GM21381 (cell line): ENCODE measurements at regions not wholly inside any gene's neighbourhood (a gene's known extent, or its start where the extent isn't known, plus 50 kb on each side); places are given as distances from the start of the nearest gene placed in this dataset.
"Not testable (repeated sequence)": the region's sequence is repeated elsewhere in the genome, so short reads cannot be mapped to it uniquely, and the experiment has no call there.

Source experiments
- ATAC-seq: cut with Tn5 transposase; IDR thresholded peaks from one replicate; pipeline ENCODE4 v1.9.1; 2021; ENCODE audit warnings: mild to moderate bottlenecking, moderate library complexity; ENCODE audit not compliant: unreplicated experiment

DNA sequence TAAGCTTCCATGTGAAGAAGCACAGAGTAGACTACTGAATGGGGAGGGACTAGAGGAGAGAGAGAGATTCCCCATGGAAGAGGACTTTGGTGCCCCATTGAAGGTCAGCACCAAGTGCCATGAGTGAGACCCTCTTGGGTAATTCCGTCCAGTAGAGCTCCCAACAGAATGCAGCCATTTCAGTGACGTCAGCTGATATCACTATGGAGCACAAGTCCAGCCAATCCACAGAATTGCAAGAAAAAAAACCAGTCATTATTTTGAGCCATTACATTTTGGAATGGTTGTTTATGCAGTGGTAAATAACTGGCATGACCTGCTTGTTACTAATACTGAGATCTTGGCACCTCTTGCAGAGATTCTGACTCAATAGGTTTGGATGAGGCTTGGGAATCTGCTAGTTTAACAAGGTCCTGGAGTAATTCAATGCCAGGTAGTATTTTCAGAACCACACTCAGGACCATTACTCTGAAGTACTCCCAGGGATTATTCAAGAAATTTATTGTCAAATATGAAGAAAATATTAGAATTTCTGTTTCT, 52.6 kb upstream of the SP8 start:
- no peak for ATAC-seq

- ATAC-seq = no peak
Measured at GRCh38 chr7:20839987-20840386, 53.3 kb upstream of the SP8 start.

GRCh38 chr7:20846791-20847190, 60.1 kb upstream of the SP8 start:
- no peak for ATAC-seq

DNA sequence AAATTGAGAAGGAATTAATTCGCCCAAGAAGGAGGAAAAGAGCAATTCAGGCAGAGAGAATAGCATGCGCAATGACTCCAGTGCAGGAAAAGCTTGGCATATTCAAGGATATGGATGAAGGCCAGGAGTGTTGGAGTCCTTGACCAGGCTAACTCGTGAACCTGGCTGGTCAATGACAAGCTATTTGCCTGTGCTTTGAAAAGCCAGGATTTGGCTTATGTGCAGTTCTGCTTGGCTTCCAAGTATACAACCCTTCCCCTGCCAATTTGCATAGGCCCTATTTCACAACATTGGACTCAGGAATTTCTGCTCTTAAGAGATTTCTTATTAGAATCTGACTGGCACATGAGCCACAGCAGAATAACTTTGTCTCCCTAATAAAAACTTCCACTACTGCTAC, 72.3 kb upstream of the SP8 start:
- no peak for ATAC-seq

GRCh38 chr7:20861468-20861867, 74.8 kb upstream of the SP8 start:
- no peak for ATAC-seq

GRCh38 chr7:20862554-20862953, 75.9 kb upstream of the SP8 start:
- no peak for ATAC-seq

- ATAC-seq = no peak
Measured at GRCh38 chr7:20864221-20864620, 77.5 kb upstream of the SP8 start.

- no peak for ATAC-seq
Measured at GRCh38 chr7:20865684-20866083, 79.0 kb upstream of the SP8 start.

GRCh38 chr7:20870977-20871376, 84.3 kb upstream of the SP8 start:
- ATAC-seq = no peak

DNA sequence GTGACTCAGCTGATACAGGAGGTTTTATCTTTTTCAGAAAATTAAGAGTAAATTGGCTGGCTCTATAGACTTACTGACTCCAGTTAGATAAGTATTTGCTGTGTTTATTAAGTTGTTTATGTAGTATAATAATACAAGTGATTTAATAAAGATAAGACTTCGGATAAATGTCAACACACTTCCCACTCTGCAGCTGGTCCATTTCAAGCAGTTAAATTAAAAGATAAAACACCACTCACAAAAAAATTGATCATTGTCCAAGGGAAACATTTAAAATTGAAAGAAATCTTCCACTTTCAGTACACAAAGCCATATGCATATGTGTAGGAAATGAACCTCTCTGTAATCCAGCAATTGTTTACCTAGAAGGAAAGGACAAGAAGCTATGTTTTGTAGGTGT, 106.1 kb upstream of the SP8 start:
- no peak for ATAC-seq

GRCh38 chr7:20894806-20895205, 108.1 kb upstream of the SP8 start:
- no peak for ATAC-seq

GRCh38 chr7:20895563-20895962, 108.9 kb upstream of the SP8 start:
- no peak for ATAC-seq

- no peak for ATAC-seq
Measured at GRCh38 chr7:20896996-20897395, 110.3 kb upstream of the SP8 start.

GRCh38 chr7:20906801-20907453, 120.2 kb upstream of the SP8 start:
- ATAC-seq = no peak

GRCh38 chr7:20911081-20911480, 124.4 kb upstream of the SP8 start:
- no peak for ATAC-seq

DNA sequence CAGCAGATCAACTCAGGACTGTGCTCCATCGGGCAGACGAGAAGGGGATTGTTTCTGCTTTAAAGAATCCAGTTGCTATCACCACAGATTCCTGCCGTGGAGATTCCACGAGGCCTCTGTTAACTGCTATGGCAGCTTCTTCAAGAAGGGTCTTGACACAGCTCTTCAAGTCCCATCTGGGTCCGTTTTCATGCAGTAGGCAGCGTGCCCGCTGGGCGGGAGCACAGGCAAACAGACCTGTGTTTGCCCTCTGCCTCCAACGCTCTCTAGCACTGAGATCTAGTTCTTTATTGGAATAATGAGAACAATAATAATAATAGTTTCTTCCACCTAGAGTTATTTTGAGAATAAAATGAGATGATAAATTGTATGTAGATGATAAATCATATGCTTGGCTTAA, 127.2 kb upstream of the SP8 start:
- ATAC-seq = no peak

DNA sequence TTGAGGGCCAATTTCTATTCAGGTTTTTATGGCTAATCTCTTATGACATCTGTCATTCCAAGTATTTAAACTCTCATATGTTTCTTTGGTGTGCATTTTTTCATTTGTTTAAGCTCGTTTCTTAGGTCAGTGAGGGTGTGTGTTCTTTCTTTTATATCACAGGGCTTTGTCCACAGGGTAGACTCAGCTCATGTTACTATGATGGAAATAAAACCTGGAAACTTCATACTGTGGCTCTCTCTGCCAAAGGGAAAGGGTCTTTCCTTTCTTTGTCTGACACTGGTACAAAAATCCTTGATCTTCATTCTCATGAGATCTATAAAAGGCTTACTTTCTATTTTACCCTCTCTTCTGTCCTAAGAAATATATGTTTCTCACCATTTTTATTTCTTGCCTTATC, 129.6 kb upstream of the SP8 start:
- ATAC-seq = no peak

GRCh38 chr7:20917603-20918002, 130.9 kb upstream of the SP8 start:
- no peak for ATAC-seq

GRCh38 chr7:20918156-20918555, 131.5 kb upstream of the SP8 start:
- no peak for ATAC-seq

DNA sequence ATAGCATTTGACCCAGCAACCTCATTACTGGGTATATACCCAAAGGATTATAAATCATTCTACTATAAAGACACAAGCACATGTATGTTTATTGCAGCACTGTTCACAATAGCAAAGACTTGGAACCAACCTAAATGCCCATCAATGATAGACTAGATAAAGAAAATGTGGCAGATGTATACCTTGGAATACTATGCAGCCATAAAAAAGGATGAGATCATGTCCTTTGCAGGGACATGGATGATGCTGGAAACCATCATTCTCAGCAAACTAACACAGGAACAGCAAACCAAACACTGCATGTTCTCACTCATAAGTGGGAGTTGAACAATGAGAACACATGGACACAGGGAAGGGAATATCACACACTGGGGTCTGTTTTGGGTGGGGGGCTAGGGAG, 140.5 kb upstream of the SP8 start:
- ATAC-seq = not testable (repeated sequence)

- no peak for ATAC-seq
Measured at GRCh38 chr7:20927976-20928375, 141.3 kb upstream of the SP8 start.

- ATAC-seq = no peak
Measured at GRCh38 chr7:20929199-20929598, 142.5 kb upstream of the SP8 start.

DNA sequence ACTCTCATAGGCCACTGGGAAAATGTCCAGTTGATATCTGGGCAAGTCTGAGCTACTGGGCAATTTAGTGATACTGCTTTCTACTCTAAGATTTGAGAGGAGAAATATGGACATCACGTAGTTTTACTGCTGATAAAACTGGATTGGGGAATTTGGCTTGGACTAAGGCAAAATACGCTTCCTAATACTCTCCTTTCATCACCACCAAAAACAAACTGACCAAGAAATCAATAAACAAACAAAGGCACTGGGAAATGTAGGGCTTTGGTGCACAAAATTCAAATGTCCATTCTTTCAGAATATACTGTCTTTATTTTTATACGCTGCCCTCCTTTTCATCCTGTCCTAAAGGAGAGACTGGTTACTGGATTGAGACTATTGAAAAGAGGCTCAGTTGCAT, 145.1 kb upstream of the SP8 start:
- ATAC-seq = no peak
